ENCODE measurements at regions not wholly inside any gene's neighbourhood (a gene's known extent, or its start where the extent isn't known, plus 50 kb on each side); places are given as distances from the start of the nearest gene placed in this dataset.

DNA sequence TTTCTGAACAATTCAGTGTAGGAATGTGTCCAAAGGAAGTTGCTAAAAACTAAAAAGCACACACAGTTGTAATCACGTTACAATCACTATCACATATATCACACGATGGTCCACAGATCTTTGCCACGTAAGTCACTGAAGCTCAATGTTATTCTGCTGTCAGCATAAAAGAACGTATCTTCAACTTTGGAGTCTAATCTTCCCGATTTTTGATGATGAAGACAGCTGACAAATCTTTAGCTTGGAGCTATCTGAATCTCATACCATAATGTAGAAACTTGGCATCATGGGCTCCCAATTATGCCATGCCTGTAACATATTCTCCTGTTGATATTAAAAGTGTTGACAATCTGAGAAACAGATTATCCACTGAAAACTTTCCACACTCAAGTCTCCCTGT is 158.4 kb downstream of the UBE2NL start:
- TF ChIP-seq ZNF70 (CRISPR knock-in tag; IDR thresholded peaks at IDR 0.05) (no peak), ZC3H10 (CRISPR knock-in tag; IDR thresholded peaks at IDR 0.05) (no peak), SNAI2 (CRISPR knock-in tag; IDR thresholded peaks at IDR 0.05) (no peak), ARNTL (CRISPR knock-in tag; IDR thresholded peaks at IDR 0.05; ENCODE audit: borderline replicate concordance, low read depth) (no peak)
